ENCODE measurements at regions not wholly inside any gene's neighbourhood (a gene's known extent, or its start where the extent isn't known, plus 50 kb on each side); places are given as distances from the start of the nearest gene placed in this dataset.

- intact Hi-C loops (cut with micrococcal nuclease; ENCODE audit: unreplicated experiment) = no loop called here
- no peaks in the 10 kb centered on the region for H3K27me3 ChIP-seq (replicated peaks; ENCODE audit: control insufficient read depth, insufficient read depth, low read length)
- no peaks in the 10 kb centered on the region for H3K9me3 ChIP-seq
- TF ChIP-seq CTCF (IDR thresholded peaks at IDR 0.05; ENCODE audit: insufficient read depth in 1 of 2, low read depth in 1 of 2, low read length in 1 of 2, severe bottlenecking in 1 of 2, unreplicated experiment in 1 of 2) = no peak
- Mint-ChIP-seq H3K36me3 (ENCODE audit: insufficient read depth, unreplicated experiment) (no peaks in the 10 kb centered on the region), H3K27ac (ENCODE audit: unreplicated experiment) (no peak overlapping the region), H3K4me1 (ENCODE audit: low read depth, unreplicated experiment) (peaks cover 18% of the 10 kb centered on the region), H3K27me3 (ENCODE audit: insufficient read depth, unreplicated experiment) (no peaks in the 10 kb centered on the region), H3K9me3 (ENCODE audit: unreplicated experiment) (no peaks in the 10 kb centered on the region), H3K4me3 (ENCODE audit: unreplicated experiment) (no peak overlapping the region)
- CTCF ChIA-PET = no interaction called here
- H3K36me3 ChIP-seq (ENCODE audit: control insufficient read depth, insufficient read depth, low read length) = no peaks in the 10 kb centered on the region
- BruUV-seq (replicated peaks) = no TSS peak
- no peak for DNase-seq
- H3K4me1 ChIP-seq = peaks cover 14% of the 10 kb centered on the region
- no peak overlapping the region for H3K4me3 ChIP-seq (ENCODE audit: low read depth, low read length)
- POLR2A ChIA-PET = no interaction called here
These were observed 529.8 kb downstream of the CD83 start for GRCh38 chr6:14647357-14647756.

- H3K36me3 Mint-ChIP-seq (ENCODE audit: insufficient read depth, unreplicated experiment) = no peaks in the 10 kb centered on the region
- no peak for DNase-seq
- Histone ChIP-seq H3K4me1 (peaks cover 7% of the 10 kb centered on the region; the same call in 1 of the 2 replicates), H3K36me3 (ENCODE audit: control insufficient read depth, insufficient read depth, low read length) (no peaks in the 10 kb centered on the region), H3K9me3 (no peaks in the 10 kb centered on the region), H3K27me3 (replicated peaks; ENCODE audit: control insufficient read depth, insufficient read depth, low read length) (no peaks in the 10 kb centered on the region), H3K4me3 (ENCODE audit: low read depth, low read length) (no peak overlapping the region)
- no TSS peak for BruUV-seq (replicated peaks)
- intact Hi-C loops (cut with micrococcal nuclease; ENCODE audit: unreplicated experiment) = no loop called here
- H3K9me3 Mint-ChIP-seq (ENCODE audit: unreplicated experiment) = no peaks in the 10 kb centered on the region
- H3K27ac Mint-ChIP-seq (ENCODE audit: unreplicated experiment) = no peak overlapping the region
- no peak for TF ChIP-seq CTCF (IDR thresholded peaks at IDR 0.05; ENCODE audit: insufficient read depth in 1 of 2, low read depth in 1 of 2, low read length in 1 of 2, severe bottlenecking in 1 of 2, unreplicated experiment in 1 of 2)
- ChIA-PET CTCF (no interaction called here), POLR2A (no interaction called here)
- H3K4me1 Mint-ChIP-seq (ENCODE audit: low read depth, unreplicated experiment) = no peaks in the 10 kb centered on the region
- H3K27me3 Mint-ChIP-seq (ENCODE audit: insufficient read depth, unreplicated experiment) = no peaks in the 10 kb centered on the region
- no peak overlapping the region for H3K4me3 Mint-ChIP-seq (ENCODE audit: unreplicated experiment)
These were observed 535.0 kb downstream of the CD83 start for GRCh38 chr6:14652536-14652935.

- Histone ChIP-seq H3K9me3 (no peaks in the 10 kb centered on the region), H3K36me3 (ENCODE audit: control insufficient read depth, insufficient read depth, low read length) (no peaks in the 10 kb centered on the region), H3K27me3 (replicated peaks; ENCODE audit: control insufficient read depth, insufficient read depth, low read length) (no peaks in the 10 kb centered on the region), H3K4me3 (ENCODE audit: low read depth, low read length) (no peak overlapping the region), H3K4me1 (peaks cover 15% of the 10 kb centered on the region; the same call in 1 of the 2 replicates)
- no peaks in the 10 kb centered on the region for H3K9me3 Mint-ChIP-seq (ENCODE audit: unreplicated experiment)
- intact Hi-C loops (cut with micrococcal nuclease; ENCODE audit: unreplicated experiment) = no loop called here
- ChIA-PET POLR2A (no interaction called here), CTCF (no interaction called here)
- no peak for DNase-seq
- H3K4me1 Mint-ChIP-seq (ENCODE audit: low read depth, unreplicated experiment) = no peaks in the 10 kb centered on the region
- no TSS peak for BruUV-seq (replicated peaks)
- no peak overlapping the region for H3K27ac Mint-ChIP-seq (ENCODE audit: unreplicated experiment)
- H3K36me3 Mint-ChIP-seq (ENCODE audit: insufficient read depth, unreplicated experiment) = no peaks in the 10 kb centered on the region
- no peak overlapping the region for H3K4me3 Mint-ChIP-seq (ENCODE audit: unreplicated experiment)
- TF ChIP-seq CTCF (IDR thresholded peaks at IDR 0.05; ENCODE audit: insufficient read depth in 1 of 2, low read depth in 1 of 2, low read length in 1 of 2, severe bottlenecking in 1 of 2, unreplicated experiment in 1 of 2) = no peak
- H3K27me3 Mint-ChIP-seq (ENCODE audit: insufficient read depth, unreplicated experiment) = no peaks in the 10 kb centered on the region
These were observed 537.9 kb downstream of the CD83 start for GRCh38 chr6:14655201-14656061.

Measured in Caco-2 (cell line).